ENCODE measurements at regions not wholly inside any gene's neighbourhood (a gene's known extent, or its start where the extent isn't known, plus 50 kb on each side); places are given as distances from the start of the nearest gene placed in this dataset.

GRCh38 chr13:64471916-64472315 lies 2758.2 kb downstream of the PCDH9 start:
- TF ChIP-seq, protein P1, sequence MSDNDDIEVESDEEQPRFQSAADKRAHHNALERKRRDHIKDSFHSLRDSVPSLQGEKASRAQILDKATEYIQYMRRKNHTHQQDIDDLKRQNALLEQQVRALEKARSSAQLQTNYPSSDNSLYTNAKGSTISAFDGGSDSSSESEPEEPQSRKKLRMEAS (CRISPR knock-in tag; IDR thresholded peaks at IDR 0.05): no peak
- no peak for TF ChIP-seq HMGXB4 (CRISPR knock-in tag; IDR thresholded peaks at IDR 0.05)
- TF ChIP-seq USF1 (CRISPR knock-in tag; IDR thresholded peaks at IDR 0.05): no peak
- no peak for TF ChIP-seq RELA (CRISPR knock-in tag; IDR thresholded peaks at IDR 0.05; ENCODE audit: borderline replicate concordance)
- no peak for TF ChIP-seq ZNF423 (CRISPR knock-in tag; IDR thresholded peaks at IDR 0.05)
- no peak for TF ChIP-seq CBFB (CRISPR knock-in tag; IDR thresholded peaks at IDR 0.05; ENCODE audit: low read depth)
- TF ChIP-seq CTCF (IDR thresholded peaks at IDR 0.05): no peak
- no peak for TF ChIP-seq ZBTB21 (CRISPR knock-in tag; IDR thresholded peaks at IDR 0.05; ENCODE audit: borderline replicate concordance)
- no peak for TF ChIP-seq ESRRA (CRISPR knock-in tag; IDR thresholded peaks at IDR 0.05; ENCODE audit: borderline replicate concordance)
